GM13976 (cell line): ENCODE measurements at regions not wholly inside any gene's neighbourhood (a gene's known extent, or its start where the extent isn't known, plus 50 kb on each side); places are given as distances from the start of the nearest gene placed in this dataset.

ENCODE experiments used
- DNase-seq: peaks from one replicate; pipeline ENCODE4 v3.0.0; 2012; ENCODE audit warnings: low spot score
- in situ Hi-C: fragments of 300-500 bp; cut with MboI; formaldehyde crosslinking; loops from one replicate; pipeline ENCODE4 v1.12.0; 2022; ENCODE audit warnings: low sequenced_read_pairs, mixed read lengths, inconsistent platforms; ENCODE audit not compliant: unreplicated experiment
- TF ChIP-seq, protein P1 (sequence below): IDR thresholded peaks from 2 replicates; pipeline ENCODE4 v1.5.1; 2012; ENCODE audit warnings: borderline replicate concordance, mild to moderate bottlenecking; ENCODE audit not compliant: insufficient read depth; ENCODE audit errors: extremely low read depth, missing control alignments, control extremely low read depth

DNA sequence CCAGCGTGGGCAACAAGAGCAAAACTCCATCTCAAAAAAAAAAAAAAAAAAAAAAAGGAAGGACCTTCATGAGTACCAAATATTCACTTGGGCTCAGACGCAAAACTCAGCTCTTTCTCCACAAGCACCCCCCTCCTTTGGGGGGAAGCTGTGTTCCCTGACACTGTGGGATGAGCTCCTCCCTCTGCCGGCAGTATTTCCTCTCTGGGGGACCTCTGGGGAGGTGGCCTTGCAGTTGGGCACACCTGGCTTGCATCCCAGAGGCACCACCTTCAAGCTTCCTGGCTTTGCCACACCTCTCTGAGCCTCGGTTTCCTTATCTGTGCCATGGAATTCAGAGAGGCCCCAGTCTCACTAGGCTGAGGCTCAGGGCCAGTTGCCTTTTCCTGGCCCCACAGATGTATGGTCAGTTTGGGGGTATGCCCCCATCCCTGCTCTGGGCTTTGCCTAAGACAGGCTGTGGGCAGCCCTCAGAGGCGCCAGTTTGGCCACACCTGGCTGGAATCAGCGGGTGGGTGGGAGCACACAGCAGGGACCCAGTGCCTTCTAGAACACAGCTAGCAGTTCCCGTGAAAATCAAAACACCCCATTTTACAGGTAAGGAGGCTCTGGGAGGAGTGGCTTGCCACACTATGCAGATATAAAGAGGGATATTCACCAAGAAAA is 157.5 kb upstream of the IER5L start:
- TF ChIP-seq, protein P1, sequence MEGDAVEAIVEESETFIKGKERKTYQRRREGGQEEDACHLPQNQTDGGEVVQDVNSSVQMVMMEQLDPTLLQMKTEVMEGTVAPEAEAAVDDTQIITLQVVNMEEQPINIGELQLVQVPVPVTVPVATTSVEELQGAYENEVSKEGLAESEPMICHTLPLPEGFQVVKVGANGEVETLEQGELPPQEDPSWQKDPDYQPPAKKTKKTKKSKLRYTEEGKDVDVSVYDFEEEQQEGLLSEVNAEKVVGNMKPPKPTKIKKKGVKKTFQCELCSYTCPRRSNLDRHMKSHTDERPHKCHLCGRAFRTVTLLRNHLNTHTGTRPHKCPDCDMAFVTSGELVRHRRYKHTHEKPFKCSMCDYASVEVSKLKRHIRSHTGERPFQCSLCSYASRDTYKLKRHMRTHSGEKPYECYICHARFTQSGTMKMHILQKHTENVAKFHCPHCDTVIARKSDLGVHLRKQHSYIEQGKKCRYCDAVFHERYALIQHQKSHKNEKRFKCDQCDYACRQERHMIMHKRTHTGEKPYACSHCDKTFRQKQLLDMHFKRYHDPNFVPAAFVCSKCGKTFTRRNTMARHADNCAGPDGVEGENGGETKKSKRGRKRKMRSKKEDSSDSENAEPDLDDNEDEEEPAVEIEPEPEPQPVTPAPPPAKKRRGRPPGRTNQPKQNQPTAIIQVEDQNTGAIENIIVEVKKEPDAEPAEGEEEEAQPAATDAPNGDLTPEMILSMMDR, result no peak
- no peak for DNase-seq
- in situ Hi-C loops, result no loop called here

DNA sequence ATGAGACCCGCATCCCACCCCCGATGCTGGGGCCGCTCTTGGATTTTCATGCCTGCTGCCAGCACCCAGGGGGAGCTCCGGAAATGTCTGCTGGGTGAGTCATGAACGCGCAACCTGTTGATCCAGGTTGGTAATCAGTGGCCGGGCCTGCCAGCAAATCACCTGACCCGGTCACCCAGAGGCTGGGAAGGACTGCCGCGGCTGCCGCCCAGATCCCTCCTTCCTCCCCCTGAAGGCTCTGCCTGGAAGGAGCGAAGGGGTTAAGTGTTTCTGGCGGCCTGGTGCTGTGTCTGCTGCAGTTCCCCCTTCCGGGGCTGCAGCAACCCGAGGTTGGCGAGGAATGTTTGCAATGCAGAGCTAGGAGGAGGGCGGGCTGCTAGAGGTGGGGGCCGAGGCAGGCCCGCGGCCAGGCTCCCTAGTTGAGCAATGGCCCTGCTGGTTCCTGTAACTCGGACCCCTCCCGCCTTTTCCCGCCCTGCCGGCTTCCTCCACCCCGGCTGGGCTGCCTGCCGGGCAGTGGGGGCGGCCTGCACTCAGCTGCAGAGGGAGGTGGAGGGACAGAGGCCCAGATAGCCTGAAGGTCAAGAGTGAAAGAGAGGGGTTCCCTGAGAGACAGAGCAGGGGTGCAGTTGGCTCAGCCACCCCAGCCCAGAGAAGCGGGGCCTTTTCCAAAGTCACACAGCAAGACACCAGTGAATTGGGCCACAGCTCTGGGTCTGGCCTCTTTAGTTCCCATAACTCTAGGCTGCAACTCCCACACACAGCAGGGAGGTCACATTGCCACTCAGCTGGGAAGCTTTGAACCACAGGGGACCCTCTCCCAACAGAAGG is 156.3 kb upstream of the IER5L start:
- in situ Hi-C loops, result no loop called here
- TF ChIP-seq, protein P1, result no peak
- no peak for DNase-seq

DNA sequence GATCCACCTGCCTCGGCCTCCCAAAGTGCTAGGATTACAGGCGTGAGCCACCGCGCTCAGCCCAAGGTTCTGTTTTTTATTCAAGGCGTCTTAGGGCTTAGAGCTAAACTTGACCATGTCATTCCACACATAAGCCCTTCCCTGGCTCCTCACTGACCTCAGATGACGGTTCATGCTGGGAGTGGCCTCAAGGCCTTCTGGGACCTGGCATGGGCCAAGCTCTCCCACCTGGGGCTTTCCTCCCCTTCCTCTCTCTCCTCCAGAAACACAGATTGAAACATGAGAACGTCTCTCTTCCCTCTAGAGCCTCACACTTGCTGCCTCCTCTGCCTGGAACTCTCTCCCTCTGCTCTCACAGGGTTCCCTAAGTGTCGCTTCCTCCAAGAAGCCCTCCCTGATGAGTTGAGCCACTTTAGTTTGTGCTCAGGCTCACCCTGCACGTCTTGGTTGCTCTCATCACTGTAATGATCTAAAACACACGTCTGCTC is 155.6 kb upstream of the IER5L start:
- no peak for DNase-seq
- TF ChIP-seq, protein P1, result no peak
- in situ Hi-C loops, result no loop called here

DNA sequence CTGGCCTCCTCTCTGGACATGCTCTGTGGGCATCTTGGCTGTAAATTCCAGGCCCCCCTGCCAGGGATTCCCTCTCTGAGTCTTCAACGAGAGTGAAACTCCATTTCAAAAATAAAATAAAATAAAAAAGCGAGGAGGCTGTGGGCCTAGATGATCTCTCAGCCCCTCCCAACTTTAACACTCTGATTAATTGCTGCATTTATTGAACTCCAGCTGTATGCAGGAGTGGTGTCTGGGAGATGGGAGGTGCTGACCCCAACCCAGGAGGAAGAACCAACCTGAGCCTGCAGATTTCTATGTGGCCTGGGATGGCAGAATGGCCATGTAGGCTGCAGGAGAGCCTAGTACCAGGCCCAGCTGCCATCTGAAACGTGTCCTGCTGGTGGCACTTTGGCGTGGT is 154.5 kb upstream of the IER5L start:
- TF ChIP-seq, protein P1, result no peak
- DNase-seq, result no peak
- in situ Hi-C loops, result no loop called here

DNA sequence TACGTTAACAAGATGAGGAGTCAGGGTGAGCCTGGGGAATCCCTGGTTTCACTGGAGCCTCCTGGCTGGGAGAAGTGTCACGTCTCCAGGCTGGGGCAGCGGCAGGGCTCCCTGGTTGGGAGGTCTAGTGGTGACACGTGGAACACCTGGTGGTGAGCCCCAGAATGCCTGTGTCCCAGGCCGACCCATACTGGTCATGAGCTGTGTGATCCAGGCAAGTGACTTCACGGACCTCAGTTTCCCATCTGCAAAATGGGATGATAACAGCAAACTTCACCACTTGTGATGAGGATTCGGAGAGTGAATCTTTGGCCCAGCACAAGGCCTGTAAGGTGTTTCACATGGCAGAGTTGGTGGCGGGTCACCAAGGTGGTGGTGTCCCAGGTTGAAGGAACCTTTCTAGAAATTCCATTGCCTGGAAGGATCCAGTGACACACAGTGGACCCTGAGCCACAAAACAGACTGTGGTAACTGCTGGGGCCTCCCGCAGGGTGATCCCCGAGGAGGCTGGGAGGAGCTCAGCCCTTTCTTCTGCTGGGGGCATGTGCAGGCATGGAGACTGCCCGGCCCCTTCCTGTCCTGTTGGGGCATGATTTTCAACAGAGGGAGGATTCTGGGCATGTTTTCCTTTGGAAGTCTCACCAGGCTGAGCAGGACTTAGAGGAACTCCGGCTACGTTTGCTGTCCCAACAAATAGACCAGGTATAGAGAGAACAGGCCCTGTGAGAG is 153.9 kb upstream of the IER5L start:
- DNase-seq, result no peak
- in situ Hi-C loops, result no loop called here
- TF ChIP-seq, protein P1, result no peak

DNA sequence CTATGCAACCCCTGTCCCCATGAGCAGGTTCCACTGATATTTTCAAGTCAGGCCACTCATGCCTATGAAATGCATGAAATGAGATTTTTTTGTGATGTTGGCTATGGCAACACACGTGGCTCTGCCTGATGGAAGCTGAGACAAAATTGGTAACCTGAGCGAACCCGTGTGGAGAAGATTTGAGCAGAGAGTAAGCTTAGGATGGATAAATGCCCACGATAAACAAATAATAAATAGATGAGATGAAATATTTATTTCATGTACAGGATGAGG is 153.4 kb upstream of the IER5L start:
- in situ Hi-C loops, result no loop called here
- no peak for DNase-seq
- TF ChIP-seq, protein P1, result no peak
